ENCODE measurements at regions not wholly inside any gene's neighbourhood (a gene's known extent, or its start where the extent isn't known, plus 50 kb on each side); places are given as distances from the start of the nearest gene placed in this dataset.

DNA sequence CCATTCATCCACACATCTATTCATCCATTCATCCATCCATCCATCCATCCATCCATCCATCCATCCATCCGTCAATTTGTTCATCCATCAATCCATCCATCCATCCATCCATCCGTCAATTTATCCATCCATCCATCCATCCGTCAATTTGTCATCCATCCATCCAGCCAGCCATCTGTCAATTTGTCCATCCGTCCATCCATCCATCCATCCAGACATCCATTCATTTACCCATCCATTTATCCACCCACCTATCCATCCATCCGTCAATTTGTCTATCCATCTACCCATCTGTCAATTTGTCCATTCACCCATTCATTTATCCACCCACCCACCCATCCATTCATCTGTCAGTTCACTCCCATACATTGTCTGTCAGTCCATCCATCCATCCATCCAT lies 209.5 kb upstream of the ZNF536 start:
- peaks cover 4% of the 10 kb centered on the region for H3K9me3 Mint-ChIP-seq
- no peaks in the 10 kb centered on the region for H3K27me3 Mint-ChIP-seq
- POLR2A ChIA-PET = no interaction called here
- DNase-seq (no peak), ATAC-seq (ENCODE audit: low read depth) (no peak)
- H3K36me3 Mint-ChIP-seq = no peaks in the 10 kb centered on the region
- H3K27ac Mint-ChIP-seq = no peak overlapping the region
- H3K4me3 Mint-ChIP-seq = no peak overlapping the region
- H3K4me1 Mint-ChIP-seq = no peaks in the 10 kb centered on the region

DNA sequence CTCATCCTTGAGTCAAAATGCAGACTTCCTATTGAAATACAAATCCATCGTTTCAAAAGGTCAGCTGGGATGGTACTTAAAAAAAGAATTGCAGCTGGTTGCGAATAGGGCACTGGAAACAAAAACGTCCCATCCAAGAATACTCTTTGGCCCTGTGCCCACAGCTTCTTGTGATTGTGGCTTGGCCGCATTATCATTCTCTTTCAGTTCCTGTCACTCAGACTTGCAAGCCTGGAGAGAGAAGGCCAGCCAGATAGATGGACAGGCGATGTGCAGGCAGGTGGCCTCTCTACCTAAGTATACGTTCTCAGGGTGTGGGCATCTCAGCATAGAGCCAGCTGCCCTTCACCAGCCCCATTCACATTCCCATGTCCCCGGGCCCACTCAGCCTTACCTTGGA lies 208.5 kb upstream of the ZNF536 start:
- DNase-seq (no peak), ATAC-seq (ENCODE audit: low read depth) (no peak)
- no peaks in the 10 kb centered on the region for H3K4me1 Mint-ChIP-seq
- H3K36me3 Mint-ChIP-seq = no peaks in the 10 kb centered on the region
- no peaks in the 10 kb centered on the region for H3K27me3 Mint-ChIP-seq
- POLR2A ChIA-PET = no interaction called here
- peaks cover 4% of the 10 kb centered on the region for H3K9me3 Mint-ChIP-seq
- no peak overlapping the region for H3K4me3 Mint-ChIP-seq
- no peak overlapping the region for H3K27ac Mint-ChIP-seq

DNA sequence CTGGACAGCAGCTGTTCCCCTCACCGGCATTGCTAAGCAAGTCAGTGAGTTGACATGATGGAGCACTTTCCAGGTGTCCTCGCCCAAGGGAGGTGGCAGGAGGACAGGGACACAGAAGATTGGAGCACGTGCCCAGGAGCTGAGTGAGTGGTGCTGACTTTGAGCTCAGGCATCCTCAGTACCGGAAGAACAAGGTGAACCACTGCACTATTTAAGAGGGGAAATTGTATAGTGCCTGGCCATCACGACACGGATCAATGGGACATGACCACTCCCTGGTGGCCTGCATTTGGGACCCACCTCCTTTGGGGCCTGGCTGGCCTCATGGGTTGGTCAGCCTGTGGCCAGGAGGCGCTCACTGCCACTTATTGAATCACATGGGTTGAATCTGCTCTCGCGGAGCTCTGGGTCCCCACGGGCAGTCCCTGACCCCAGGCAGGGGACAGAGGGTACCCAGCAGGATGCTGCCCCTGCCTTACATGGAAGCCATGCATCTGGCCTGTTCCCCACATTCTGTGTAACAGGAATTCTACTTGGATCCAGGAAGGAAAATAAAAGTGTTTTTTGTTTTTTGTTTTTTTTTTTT lies 206.9 kb upstream of the ZNF536 start:
- H3K36me3 Mint-ChIP-seq = no peaks in the 10 kb centered on the region
- POLR2A ChIA-PET = no interaction called here
- peaks cover 4% of the 10 kb centered on the region for H3K9me3 Mint-ChIP-seq
- DNase-seq = no peak
- H3K27me3 Mint-ChIP-seq = no peaks in the 10 kb centered on the region
- no peak overlapping the region for H3K4me3 Mint-ChIP-seq
- no peaks in the 10 kb centered on the region for H3K4me1 Mint-ChIP-seq
- no peak overlapping the region for H3K27ac Mint-ChIP-seq
- ATAC-seq (ENCODE audit: low read depth) = no peak

GRCh38 chr19:30167206-30167868 lies 204.8 kb upstream of the ZNF536 start:
- Mint-ChIP-seq H3K4me1 (no peaks in the 10 kb centered on the region), H3K36me3 (no peaks in the 10 kb centered on the region), H3K27ac (no peak overlapping the region), H3K27me3 (no peaks in the 10 kb centered on the region), H3K9me3 (peaks cover 4% of the 10 kb centered on the region), H3K4me3 (no peak overlapping the region)
- POLR2A ChIA-PET = no interaction called here
- ATAC-seq (ENCODE audit: low read depth) = no peak
- no peak for DNase-seq

GRCh38 chr19:30167976-30168635 lies 204.1 kb upstream of the ZNF536 start:
- no peaks in the 10 kb centered on the region for H3K4me1 Mint-ChIP-seq
- H3K9me3 Mint-ChIP-seq = no peaks in the 10 kb centered on the region
- POLR2A ChIA-PET = no interaction called here
- ATAC-seq (ENCODE audit: low read depth) (no peak), DNase-seq (no peak)
- H3K36me3 Mint-ChIP-seq = no peaks in the 10 kb centered on the region
- H3K27ac Mint-ChIP-seq = no peak overlapping the region
- no peak overlapping the region for H3K4me3 Mint-ChIP-seq
- H3K27me3 Mint-ChIP-seq = no peaks in the 10 kb centered on the region

DNA sequence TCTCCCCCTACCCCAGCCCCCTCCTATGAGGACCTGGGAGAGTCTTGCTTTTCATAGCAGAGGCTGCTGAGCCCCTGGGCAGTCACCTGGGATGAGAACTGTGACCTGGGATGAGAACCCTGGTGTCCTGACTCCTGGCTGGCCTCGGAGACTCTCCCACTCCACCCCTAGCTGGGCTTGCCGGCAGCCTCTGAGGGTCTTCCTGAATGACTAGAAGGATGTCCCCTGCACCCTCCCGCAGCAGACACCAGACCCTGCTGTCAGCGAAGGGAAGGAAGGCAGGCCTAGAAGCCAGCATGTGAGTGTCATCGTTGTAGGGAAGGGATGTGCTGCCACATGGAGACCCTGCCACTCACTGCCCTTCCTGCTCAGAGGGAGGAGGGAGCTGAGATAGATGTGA lies 203.4 kb upstream of the ZNF536 start:
- H3K27me3 Mint-ChIP-seq = no peaks in the 10 kb centered on the region
- no peak for ATAC-seq (ENCODE audit: low read depth)
- H3K27ac Mint-ChIP-seq = no peak overlapping the region
- no peak for DNase-seq
- H3K36me3 Mint-ChIP-seq = no peaks in the 10 kb centered on the region
- no peaks in the 10 kb centered on the region for H3K9me3 Mint-ChIP-seq
- POLR2A ChIA-PET = no interaction called here
- no peaks in the 10 kb centered on the region for H3K4me1 Mint-ChIP-seq
- no peak overlapping the region for H3K4me3 Mint-ChIP-seq

DNA sequence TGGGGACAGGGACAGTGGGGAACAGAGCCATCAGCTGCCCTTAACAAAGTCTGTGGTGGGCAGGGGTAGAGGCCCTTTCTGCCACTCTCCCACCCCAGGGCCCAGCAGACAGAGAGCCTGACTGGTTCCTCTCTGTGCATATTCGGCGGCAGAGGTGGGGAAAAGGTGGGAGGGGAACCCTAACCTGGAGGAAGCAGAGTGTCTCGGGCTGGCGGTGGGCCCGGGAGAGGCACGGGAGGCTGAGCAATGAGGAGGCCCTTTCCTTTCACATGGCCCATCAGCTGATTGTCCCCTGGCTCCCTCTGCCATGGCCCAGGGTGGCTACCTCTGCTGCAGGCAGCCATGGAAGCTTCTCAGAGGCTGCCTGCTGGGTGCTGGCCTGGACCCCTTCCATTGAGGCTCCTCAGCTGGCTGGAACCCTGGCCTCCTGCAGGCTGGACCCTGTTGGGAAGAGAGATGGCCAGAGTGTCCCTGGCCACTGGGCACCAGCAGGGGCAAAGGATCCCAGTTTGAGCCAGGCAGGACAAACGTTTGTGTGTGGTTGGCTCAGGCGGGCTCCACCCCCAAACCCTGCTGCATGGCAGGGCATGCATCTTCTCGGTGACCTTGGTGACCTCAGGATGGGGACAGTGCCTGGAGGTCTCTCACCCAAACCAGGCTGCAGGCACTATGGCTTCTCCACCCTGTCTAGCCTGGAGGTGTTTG lies 202.8 kb upstream of the ZNF536 start:
- H3K9me3 Mint-ChIP-seq = no peaks in the 10 kb centered on the region
- no peak overlapping the region for H3K4me3 Mint-ChIP-seq
- H3K36me3 Mint-ChIP-seq = no peaks in the 10 kb centered on the region
- no peak overlapping the region for H3K27ac Mint-ChIP-seq
- POLR2A ChIA-PET = no interaction called here
- ATAC-seq (ENCODE audit: low read depth) (no peak), DNase-seq (no peak)
- H3K27me3 Mint-ChIP-seq = no peaks in the 10 kb centered on the region
- no peaks in the 10 kb centered on the region for H3K4me1 Mint-ChIP-seq

GRCh38 chr19:30170081-30170480 lies 202.1 kb upstream of the ZNF536 start:
- no peak overlapping the region for H3K27ac Mint-ChIP-seq
- H3K27me3 Mint-ChIP-seq = no peaks in the 10 kb centered on the region
- H3K36me3 Mint-ChIP-seq = no peaks in the 10 kb centered on the region
- no peak for ATAC-seq (ENCODE audit: low read depth)
- no peak overlapping the region for H3K4me3 Mint-ChIP-seq
- DNase-seq = no peak
- POLR2A ChIA-PET = no interaction called here
- H3K9me3 Mint-ChIP-seq = no peaks in the 10 kb centered on the region
- H3K4me1 Mint-ChIP-seq = no peaks in the 10 kb centered on the region

DNA sequence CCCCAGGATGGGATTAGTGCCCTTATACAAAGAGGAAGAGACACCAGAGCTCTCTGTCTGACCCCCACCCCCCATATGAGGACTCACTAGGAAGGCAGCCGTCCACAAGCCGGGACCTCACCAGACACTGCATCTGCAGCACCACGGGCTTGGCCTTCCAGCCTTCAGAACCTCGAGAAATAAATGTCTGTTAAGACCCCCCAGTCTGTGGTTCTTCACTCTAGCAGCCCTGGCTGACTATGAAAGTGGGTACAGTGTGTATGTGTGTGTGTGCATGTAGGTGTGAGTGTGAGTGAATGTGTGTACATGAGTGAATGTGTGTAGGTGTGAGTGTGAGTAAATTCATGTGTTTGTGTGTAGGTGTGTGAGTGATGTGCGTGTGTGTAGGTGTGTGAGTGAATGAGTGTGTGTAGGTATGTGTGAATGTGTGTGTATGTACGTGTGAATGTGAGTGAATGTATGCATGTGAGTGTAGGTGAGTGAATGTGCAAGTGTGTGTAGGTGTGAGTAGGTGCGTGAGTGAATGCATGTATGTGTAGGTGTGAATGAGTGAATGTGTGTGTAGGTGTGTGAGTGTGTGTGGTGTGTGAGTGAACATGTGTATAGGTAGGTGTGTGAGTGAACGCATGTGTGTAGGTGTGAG lies 201.6 kb upstream of the ZNF536 start:
- Mint-ChIP-seq H3K4me1 (no peaks in the 10 kb centered on the region), H3K27ac (no peak overlapping the region), H3K9me3 (no peaks in the 10 kb centered on the region), H3K27me3 (no peaks in the 10 kb centered on the region), H3K36me3 (no peaks in the 10 kb centered on the region), H3K4me3 (no peak overlapping the region)
- POLR2A ChIA-PET = no interaction called here
- DNase-seq = no peak
- ATAC-seq (ENCODE audit: low read depth) = no peak

DNA sequence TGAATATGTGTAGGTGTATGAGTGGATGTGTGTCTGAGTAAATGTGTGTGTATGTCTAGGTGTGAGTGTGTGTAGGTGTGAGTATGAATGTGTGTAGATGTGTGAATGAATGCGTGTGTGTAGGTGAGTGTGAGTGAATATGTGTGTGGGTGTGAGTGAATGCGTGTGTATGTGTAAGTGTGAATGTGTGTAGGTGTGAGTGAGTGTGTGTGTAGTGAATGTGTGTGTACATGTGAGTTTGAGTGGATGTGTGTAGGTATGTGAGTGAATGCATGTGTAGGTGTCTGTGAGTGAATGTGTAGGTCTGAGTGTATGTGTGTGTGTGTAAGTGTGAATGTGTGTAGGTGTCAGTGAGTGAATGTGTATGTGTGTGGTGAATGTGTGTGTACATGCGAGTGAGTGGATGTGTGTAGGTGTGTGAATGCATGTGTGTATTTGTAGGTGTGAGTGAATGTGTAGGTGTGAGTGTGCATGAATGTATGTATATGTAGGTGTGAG lies 201.0 kb upstream of the ZNF536 start:
- ATAC-seq (ENCODE audit: low read depth) (no peak), DNase-seq (no peak)
- H3K27ac Mint-ChIP-seq = no peak overlapping the region
- no peaks in the 10 kb centered on the region for H3K4me1 Mint-ChIP-seq
- H3K36me3 Mint-ChIP-seq = no peaks in the 10 kb centered on the region
- H3K9me3 Mint-ChIP-seq = no peaks in the 10 kb centered on the region
- POLR2A ChIA-PET = no interaction called here
- H3K4me3 Mint-ChIP-seq = no peak overlapping the region
- H3K27me3 Mint-ChIP-seq = no peaks in the 10 kb centered on the region

DNA sequence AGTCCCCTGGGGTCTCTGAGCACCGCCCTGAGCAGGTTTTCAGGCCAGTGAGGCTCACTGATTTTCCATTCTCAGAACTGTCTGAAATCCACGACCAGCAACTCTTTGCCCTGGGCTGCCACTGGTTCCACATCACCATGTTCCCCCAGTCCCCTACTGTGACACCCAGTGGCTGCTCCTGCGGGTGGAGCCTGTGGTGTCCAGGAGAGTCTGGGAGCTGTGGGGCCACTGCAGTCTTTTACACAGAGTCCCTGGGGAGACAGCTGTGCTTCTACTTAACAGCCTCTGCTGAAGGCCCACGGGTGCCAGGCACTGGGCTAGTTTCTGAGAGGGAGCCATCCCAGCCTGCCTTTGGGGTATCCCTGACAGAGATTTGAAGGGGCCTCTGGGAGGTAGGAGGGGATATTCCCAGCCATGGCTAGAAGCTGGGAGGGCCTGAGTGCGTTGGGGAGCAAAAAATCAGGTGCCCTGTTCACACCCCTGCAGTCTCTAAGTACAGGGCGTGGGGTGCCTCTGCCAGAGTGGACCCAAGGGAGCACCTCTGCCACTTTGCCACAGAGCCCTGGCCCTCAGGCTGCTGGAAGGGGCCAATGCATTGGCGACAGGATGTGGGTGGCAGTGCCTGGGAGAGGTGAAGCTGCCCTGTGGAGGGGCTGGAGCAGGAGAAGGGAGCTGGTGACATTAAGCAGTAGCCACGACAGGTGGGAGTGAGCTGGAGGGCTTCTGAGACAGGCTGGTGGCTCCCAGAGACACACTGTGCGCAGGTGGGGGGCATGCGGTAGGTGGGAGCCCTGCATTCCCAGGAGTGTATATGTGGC lies 200.2 kb upstream of the ZNF536 start:
- no peaks in the 10 kb centered on the region for H3K36me3 Mint-ChIP-seq

DNA sequence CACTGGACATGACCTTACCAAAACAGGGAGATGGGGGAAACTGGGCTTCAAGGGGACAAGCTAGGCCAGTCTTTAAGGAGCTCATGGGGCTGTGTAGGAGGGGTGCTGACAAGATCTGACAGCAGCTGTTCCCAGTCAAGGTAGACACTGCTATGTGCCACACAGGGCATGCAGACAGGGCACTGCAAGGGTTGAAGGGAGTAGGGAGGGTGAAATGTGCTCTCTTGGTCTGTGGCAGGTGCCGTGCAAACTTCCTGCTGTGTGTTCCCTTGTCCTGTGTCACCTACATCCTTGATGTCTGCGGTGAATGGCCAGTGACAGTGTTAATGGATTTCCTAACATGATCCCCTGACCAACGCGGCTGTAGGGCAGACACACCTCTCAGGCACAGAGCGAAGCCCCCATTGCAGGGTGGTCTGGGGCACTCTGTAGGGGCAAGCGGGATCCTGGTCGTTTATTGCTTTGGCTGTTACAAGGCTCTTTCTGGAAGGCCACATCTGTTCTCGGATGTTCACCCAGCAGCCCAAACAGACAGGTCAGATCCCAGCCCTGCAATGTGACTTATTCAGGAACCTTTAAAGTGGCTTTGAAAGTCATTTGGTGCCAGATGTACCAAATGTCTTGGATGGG lies 199.5 kb upstream of the ZNF536 start:
- DNase-seq (no peak), ATAC-seq (ENCODE audit: low read depth) (no peak)
- no peaks in the 10 kb centered on the region for H3K4me1 Mint-ChIP-seq
- H3K27ac Mint-ChIP-seq = no peak overlapping the region
- H3K36me3 Mint-ChIP-seq = no peaks in the 10 kb centered on the region
- POLR2A ChIA-PET = no interaction called here
- no peaks in the 10 kb centered on the region for H3K27me3 Mint-ChIP-seq
- no peak overlapping the region for H3K4me3 Mint-ChIP-seq
- no peaks in the 10 kb centered on the region for H3K9me3 Mint-ChIP-seq

More for the DNA sequence above, 200.2 kb upstream of the ZNF536 start:
- Mint-ChIP-seq H3K4me1 (no peaks in the 10 kb centered on the region), H3K27ac (no peak overlapping the region), H3K4me3 (no peak overlapping the region), H3K9me3 (no peaks in the 10 kb centered on the region), H3K27me3 (no peaks in the 10 kb centered on the region)
- ATAC-seq (ENCODE audit: low read depth) (no peak), DNase-seq (no peak)
- POLR2A ChIA-PET = no interaction called here

Data from activated naive CD8-positive, alpha-beta T cell treated with anti-CD3 and anti-CD28 coated beads, Interleukin-2, amount 10 ng/mL, durations not matched to agents 7 days and 5 days (primary cell).